22Rv1 (cell line): ENCODE measurements at regions not wholly inside any gene's neighbourhood (a gene's known extent, or its start where the extent isn't known, plus 50 kb on each side); places are given as distances from the start of the nearest gene placed in this dataset.

Source experiments
- H3K27ac ChIP-seq: fragments of 450-650 bp; 2 replicates; pipeline ENCODE4 v1.5.1; 2017
- ZFX ChIP-seq: fragments of 450-650 bp; IDR thresholded peaks from 2 replicates; pipeline ENCODE4 v1.6.1; 2017; ENCODE audit warnings: antibody characterized with exemption, borderline replicate concordance
- TF ChIP-seq, protein P1 (sequence below): fragments of 450-650 bp; IDR thresholded peaks from 2 replicates; pipeline ENCODE4 v1.5.1; 2017; ENCODE audit warnings: mild to moderate bottlenecking

DNA sequence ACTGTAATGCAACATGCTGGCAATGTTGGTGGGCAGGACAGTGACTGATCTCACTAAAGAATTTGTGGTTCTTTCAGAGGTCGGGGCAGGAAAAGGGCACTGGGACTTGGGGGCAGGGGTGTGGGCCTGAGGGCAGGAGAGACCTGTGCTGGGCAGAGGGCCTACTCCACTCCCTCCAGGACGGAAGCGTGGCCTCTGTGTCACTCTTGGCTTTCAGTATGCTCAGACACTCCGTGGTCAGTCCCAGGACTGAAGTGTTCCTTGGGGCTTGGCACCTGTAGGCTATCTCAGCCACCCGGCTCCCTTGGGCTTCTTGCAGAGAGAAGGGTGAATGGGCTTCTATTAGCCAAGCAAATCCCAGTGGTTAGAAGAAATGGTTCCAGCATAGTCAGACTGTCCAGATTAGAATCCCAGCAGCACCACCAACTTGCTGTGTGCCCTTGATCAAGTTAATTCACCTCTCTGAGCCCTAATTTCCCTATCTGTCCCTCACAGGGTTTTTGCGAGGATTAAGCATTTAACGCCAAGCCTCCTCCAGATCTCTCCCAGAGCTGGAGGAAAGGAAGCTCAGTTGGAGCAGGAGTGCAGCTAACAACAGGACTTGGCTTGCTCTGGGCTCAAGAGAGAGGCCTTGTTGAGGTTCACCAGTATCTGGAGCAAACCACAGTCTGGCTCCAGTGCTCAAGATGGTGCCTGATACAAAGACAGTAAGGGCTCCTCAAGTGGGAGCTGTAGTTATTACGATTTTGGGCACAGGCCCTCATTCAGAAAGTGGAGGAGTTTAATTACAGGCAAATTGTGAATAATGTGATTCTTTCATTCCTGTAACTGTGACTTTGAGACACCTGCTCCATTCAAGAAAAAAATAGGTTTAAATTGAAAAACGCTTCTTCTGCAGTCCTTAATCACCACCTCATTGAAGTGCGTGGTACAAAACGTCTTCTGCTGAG lies 57.7 kb upstream of the LRP8 start:
- TF ChIP-seq ZFX, result no peak
- TF ChIP-seq, protein P1, sequence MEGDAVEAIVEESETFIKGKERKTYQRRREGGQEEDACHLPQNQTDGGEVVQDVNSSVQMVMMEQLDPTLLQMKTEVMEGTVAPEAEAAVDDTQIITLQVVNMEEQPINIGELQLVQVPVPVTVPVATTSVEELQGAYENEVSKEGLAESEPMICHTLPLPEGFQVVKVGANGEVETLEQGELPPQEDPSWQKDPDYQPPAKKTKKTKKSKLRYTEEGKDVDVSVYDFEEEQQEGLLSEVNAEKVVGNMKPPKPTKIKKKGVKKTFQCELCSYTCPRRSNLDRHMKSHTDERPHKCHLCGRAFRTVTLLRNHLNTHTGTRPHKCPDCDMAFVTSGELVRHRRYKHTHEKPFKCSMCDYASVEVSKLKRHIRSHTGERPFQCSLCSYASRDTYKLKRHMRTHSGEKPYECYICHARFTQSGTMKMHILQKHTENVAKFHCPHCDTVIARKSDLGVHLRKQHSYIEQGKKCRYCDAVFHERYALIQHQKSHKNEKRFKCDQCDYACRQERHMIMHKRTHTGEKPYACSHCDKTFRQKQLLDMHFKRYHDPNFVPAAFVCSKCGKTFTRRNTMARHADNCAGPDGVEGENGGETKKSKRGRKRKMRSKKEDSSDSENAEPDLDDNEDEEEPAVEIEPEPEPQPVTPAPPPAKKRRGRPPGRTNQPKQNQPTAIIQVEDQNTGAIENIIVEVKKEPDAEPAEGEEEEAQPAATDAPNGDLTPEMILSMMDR, result no peak
- no peak overlapping the region for H3K27ac ChIP-seq

DNA sequence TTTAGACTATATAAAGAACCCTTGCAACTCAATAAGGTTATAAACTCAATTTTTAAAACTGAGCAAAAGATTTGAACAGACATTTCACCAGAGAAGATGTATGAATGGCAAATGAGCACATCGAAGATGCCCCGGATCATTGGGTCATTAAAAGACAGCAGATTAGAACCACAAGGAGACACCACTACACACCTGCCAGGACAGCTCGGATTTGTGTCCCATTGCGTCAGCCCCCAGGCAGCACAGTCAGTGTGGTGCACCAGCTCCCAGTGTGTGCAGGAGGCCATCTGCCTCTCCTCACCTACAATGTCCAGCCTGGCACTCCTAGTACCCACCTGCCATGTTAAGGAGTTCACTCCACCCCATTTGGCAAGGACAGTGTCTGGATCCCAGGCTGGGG lies 61.1 kb upstream of the LRP8 start:
- H3K27ac ChIP-seq, result no peak overlapping the region
- TF ChIP-seq, protein P1, result no peak
- no peak for TF ChIP-seq ZFX

DNA sequence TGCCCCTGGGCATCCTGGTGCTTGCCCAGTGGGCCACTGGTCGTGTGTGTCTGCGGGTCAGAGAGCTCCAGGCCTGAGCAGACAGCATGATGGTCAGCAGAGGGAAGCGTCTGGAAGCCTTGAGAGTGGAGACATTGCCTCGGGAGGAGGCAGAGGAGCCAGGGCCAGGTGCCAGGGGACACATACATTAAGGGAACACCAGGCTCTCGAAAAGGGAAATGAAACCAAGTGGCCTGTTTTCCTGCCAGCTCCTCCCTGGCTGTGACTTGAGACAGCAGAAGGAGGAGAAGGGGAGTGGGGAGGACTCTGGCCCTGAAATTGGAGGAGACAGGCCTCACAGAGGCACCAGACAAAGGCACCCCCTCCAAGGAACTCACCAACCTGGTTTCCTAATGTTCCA lies 62.4 kb upstream of the LRP8 start:
- TF ChIP-seq ZFX, result no peak
- TF ChIP-seq, protein P1, result no peak
- no peak overlapping the region for H3K27ac ChIP-seq

DNA sequence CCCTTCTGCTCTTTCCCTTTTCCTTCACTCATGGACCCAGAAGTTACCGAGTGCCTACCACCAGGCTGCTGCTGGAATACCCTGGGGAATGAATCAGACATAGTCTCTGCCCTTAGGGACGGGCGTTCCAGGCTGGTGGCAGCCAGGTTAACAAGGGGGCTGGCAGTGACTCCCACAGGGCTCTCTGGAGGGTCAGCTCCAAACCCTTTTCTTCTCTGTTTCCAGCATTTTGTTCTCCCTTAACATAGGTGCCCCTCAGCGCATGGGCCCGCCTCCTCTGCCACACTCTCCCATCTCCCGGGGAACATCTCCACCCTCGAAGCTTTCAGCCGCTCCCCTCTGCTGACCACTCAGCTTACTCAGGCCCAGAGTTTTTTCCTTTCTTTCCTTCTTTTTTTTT lies 62.9 kb upstream of the LRP8 start:
- TF ChIP-seq, protein P1, result no peak
- no peak for TF ChIP-seq ZFX

DNA sequence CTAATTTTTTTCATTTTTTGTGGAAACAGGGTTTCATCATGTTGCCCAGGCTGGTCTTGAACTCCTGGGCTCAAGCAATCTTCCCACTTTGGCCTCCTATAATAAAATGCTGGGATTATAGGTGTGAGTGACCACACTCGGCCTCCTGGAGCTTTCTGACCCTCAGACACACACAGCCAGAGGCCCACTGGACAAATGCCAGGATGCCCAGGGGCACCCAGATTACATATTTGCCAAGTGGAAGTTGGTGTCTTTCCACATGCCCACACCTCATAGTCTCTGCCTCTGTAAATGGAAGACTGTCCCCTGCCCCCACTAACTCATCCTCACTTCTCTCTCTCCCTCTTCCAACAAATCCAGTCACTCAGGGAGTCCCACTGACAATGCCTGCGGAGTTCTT lies 63.4 kb upstream of the LRP8 start:
- TF ChIP-seq, protein P1, result no peak
- no peak for TF ChIP-seq ZFX
- no peak overlapping the region for H3K27ac ChIP-seq

More for the DNA sequence above, 62.9 kb upstream of the LRP8 start:
- H3K27ac ChIP-seq, result no peak overlapping the region

DNA sequence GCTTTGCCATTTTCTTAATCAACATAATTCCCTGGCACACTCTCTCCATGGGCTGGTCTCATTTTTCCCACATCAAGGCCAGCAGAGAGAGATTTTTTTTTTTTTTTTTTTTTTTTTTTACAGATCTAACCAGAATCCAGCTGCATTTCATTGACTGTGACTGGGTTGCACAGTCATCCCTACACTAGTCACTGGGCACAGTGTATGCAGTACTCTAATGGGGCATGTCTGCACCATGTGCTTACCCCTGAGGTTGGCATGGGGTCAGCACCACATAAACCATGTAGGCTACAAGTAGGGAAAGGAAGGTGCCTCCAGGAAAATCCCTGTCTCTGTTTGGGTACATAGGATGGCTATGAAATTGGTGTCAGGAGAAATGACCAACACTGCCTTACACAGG lies 64.1 kb upstream of the LRP8 start:
- no peak overlapping the region for H3K27ac ChIP-seq
- TF ChIP-seq, protein P1, result no peak
- TF ChIP-seq ZFX, result no peak

DNA sequence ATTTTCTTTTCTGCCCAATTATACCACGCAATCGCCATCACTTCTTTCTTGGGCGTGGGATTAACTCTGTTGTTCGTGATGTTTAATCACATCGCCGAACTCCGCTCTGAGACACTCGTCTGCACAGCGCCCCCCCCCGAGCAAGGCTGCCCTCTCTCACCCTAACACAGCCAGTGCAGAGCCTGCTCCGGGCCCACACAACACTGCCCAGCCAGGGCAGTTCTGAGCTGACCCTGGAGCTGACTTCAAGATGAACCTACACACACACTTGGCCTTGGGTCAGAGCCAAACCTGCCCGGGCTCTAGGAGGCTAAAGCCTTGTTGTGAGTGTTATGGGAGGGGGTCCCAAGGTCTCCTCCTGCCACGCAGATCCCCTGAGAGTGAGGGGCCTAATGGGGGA lies 64.6 kb upstream of the LRP8 start:
- no peak for TF ChIP-seq ZFX
- TF ChIP-seq, protein P1, result no peak
- H3K27ac ChIP-seq, result no peak overlapping the region
